ENCODE measurements at regions not wholly inside any gene's neighbourhood (a gene's known extent, or its start where the extent isn't known, plus 50 kb on each side); places are given as distances from the start of the nearest gene placed in this dataset.
"Not testable (repeated sequence)": the region's sequence is repeated elsewhere in the genome, so short reads cannot be mapped to it uniquely, and the experiment has no call there.

DNA sequence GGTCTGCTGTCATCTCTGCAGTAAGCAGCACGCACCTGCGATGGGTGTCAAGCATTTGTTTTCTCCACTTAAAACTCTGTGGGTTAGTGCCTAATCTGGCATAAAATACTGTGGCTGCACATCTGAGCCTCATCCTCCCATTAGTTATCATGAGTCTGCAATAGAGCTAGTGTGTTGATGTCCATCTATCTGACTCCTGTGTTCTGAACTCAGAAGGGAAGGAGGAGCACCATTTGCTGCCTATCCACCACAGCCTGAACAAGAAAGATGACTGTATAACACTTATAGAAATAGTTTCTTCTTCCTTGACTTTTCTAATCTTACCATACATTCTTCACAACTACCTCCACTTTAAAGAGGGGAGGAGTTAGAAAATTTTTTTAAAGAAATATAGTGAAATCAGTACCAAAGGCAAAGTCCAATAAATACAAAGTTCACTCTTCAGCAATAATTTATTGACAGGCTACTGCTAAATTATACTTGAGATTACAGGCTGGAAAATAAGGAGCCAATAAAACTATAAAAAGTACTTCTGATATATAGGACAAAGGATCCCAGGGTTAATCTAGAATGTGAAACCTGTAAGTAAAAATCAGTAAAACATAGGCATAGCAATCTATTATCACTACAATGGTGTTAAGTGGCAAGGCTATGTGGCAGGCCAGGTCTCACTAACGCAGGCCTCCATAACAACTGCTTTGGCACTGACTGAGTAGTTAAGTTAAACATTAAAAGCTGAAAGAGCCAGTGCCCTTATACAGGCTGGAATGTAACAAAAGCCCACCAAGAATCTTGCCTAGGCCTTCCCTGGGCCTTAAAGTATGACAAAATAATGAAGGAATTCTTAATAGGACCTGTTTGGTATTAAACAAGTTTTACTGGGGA is 70.2 kb downstream of the LGALS9C start:
- not testable (repeated sequence) for H3K27me3 ChIP-seq (ENCODE audit: control insufficient read depth in 1 of 2, insufficient read depth in 2 of 2, low read length in 2 of 2); H3K9ac ChIP-seq (ENCODE audit: low read depth in 1 of 2, low read length in 2 of 2); H3K9me3 ChIP-seq (ENCODE audit: control insufficient read depth in 1 of 2, low read length in 2 of 2); H3K4me1 ChIP-seq (ENCODE audit: control insufficient read depth in 1 of 2, insufficient read depth in 2 of 2, low read length in 2 of 2); H3K4me3 ChIP-seq (ENCODE audit: low read depth in 1 of 2, low read length in 2 of 2); H3K27ac ChIP-seq (ENCODE audit: low read depth, low read length); H3K36me3 ChIP-seq (ENCODE audit: control insufficient read depth in 1 of 2, insufficient read depth in 2 of 2, low read length in 2 of 2)

- H3K27me3 ChIP-seq (ENCODE audit: control insufficient read depth in 1 of 2, insufficient read depth in 2 of 2, low read length in 2 of 2); H3K27ac ChIP-seq (ENCODE audit: low read depth, low read length); H3K9ac ChIP-seq (ENCODE audit: low read depth in 1 of 2, low read length in 2 of 2); H3K36me3 ChIP-seq (ENCODE audit: control insufficient read depth in 1 of 2, insufficient read depth in 2 of 2, low read length in 2 of 2); H3K4me1 ChIP-seq (ENCODE audit: control insufficient read depth in 1 of 2, insufficient read depth in 2 of 2, low read length in 2 of 2); H3K4me3 ChIP-seq (ENCODE audit: low read depth in 1 of 2, low read length in 2 of 2); H3K9me3 ChIP-seq (ENCODE audit: control insufficient read depth in 1 of 2, low read length in 2 of 2): not testable (repeated sequence)
These were observed 80.5 kb downstream of the LGALS9C start for GRCh38 chr17:18557086-18557485.

DNA sequence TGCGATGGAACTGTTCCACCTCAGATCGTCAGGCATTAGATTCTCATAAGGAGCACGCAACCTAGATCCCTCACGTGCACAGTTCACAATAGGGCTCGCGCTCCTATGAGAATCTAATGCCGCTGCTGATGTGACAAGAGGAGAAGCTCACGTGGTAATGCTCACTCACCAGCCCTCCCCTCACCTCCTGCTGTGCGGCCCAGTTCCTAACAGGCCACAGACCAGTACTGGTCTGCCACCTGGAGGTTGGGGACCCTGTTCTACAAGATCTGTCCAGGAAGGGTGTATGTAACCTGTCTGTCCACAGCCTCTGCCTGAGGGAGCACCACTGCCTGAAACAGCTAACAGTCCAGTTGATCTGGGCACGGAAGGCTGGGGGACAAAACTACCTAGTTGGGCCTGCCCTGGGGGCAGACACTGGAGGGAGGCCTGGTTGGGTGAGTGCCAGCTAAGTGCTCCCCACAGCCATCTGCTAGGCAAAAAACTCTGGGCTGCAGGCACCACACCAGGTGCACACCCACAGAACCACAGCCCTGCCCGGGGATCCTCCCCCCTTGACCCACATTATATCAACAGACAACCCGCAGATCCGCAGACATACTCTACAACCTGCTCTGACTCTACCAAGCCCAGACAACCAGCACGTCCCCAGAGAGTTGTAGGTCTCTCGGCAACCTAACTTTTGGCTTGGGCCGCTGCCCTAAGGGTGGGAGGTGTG is 80.7 kb downstream of the TBC1D28 start:
- not testable (repeated sequence) for H3K4me3 ChIP-seq (ENCODE audit: low read depth in 1 of 2, low read length in 2 of 2); H3K4me1 ChIP-seq (ENCODE audit: control insufficient read depth in 1 of 2, insufficient read depth in 2 of 2, low read length in 2 of 2); H3K27me3 ChIP-seq (ENCODE audit: control insufficient read depth in 1 of 2, insufficient read depth in 2 of 2, low read length in 2 of 2); H3K27ac ChIP-seq (ENCODE audit: low read depth, low read length); H3K36me3 ChIP-seq (ENCODE audit: control insufficient read depth in 1 of 2, insufficient read depth in 2 of 2, low read length in 2 of 2); H3K9ac ChIP-seq (ENCODE audit: low read depth in 1 of 2, low read length in 2 of 2); H3K9me3 ChIP-seq (ENCODE audit: control insufficient read depth in 1 of 2, low read length in 2 of 2)

- H3K9me3 ChIP-seq (ENCODE audit: control insufficient read depth in 1 of 2, low read length in 2 of 2); H3K27ac ChIP-seq (ENCODE audit: low read depth, low read length); H3K27me3 ChIP-seq (ENCODE audit: control insufficient read depth in 1 of 2, insufficient read depth in 2 of 2, low read length in 2 of 2); H3K4me3 ChIP-seq (ENCODE audit: low read depth in 1 of 2, low read length in 2 of 2); H3K4me1 ChIP-seq (ENCODE audit: control insufficient read depth in 1 of 2, insufficient read depth in 2 of 2, low read length in 2 of 2); H3K36me3 ChIP-seq (ENCODE audit: control insufficient read depth in 1 of 2, insufficient read depth in 2 of 2, low read length in 2 of 2); H3K9ac ChIP-seq (ENCODE audit: low read depth in 1 of 2, low read length in 2 of 2): not testable (repeated sequence)
These were observed 80.1 kb downstream of the TBC1D28 start for GRCh38 chr17:18564099-18564448.

GRCh38 chr17:18568108-18568995 is 75.8 kb downstream of the TBC1D28 start:
- H3K27ac ChIP-seq (ENCODE audit: low read depth, low read length); H3K36me3 ChIP-seq (ENCODE audit: control insufficient read depth in 1 of 2, insufficient read depth in 2 of 2, low read length in 2 of 2); H3K9me3 ChIP-seq (ENCODE audit: control insufficient read depth in 1 of 2, low read length in 2 of 2); H3K9ac ChIP-seq (ENCODE audit: low read depth in 1 of 2, low read length in 2 of 2); H3K4me3 ChIP-seq (ENCODE audit: low read depth in 1 of 2, low read length in 2 of 2); H3K4me1 ChIP-seq (ENCODE audit: control insufficient read depth in 1 of 2, insufficient read depth in 2 of 2, low read length in 2 of 2); H3K27me3 ChIP-seq (ENCODE audit: control insufficient read depth in 1 of 2, insufficient read depth in 2 of 2, low read length in 2 of 2): not testable (repeated sequence)

- not testable (repeated sequence) for H3K4me1 ChIP-seq (ENCODE audit: control insufficient read depth in 1 of 2, insufficient read depth in 2 of 2, low read length in 2 of 2); H3K27ac ChIP-seq (ENCODE audit: low read depth, low read length); H3K36me3 ChIP-seq (ENCODE audit: control insufficient read depth in 1 of 2, insufficient read depth in 2 of 2, low read length in 2 of 2); H3K9me3 ChIP-seq (ENCODE audit: control insufficient read depth in 1 of 2, low read length in 2 of 2); H3K27me3 ChIP-seq (ENCODE audit: control insufficient read depth in 1 of 2, insufficient read depth in 2 of 2, low read length in 2 of 2); H3K9ac ChIP-seq (ENCODE audit: low read depth in 1 of 2, low read length in 2 of 2)
- H3K4me3 ChIP-seq (ENCODE audit: low read depth in 1 of 2, low read length in 2 of 2): peak overlapping the region; percentile 30 to 40
These were observed 74.7 kb downstream of the TBC1D28 start for GRCh38 chr17:18569489-18569913.

DNA sequence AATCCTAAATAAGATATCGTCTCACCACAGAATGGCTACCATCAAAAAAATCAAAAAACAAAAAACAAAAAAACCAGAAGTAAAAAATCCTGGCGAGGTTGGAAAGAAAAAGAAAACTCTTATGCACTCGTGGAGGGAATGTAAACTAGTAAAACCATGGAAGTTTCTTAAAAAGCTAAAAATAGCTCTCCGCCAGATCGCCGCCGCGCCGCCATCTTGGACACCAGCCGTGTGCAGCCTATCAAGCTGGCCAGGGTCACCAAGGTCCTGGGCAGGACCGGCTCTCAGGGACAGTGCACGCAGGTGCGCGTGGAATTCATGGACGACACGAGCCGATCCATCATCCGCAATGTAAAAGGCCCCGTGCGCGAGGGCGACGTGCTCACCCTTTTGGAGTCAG is 71.7 kb downstream of the TBC1D28 start:
- not testable (repeated sequence) for H3K9ac ChIP-seq (ENCODE audit: low read depth in 1 of 2, low read length in 2 of 2); H3K9me3 ChIP-seq (ENCODE audit: control insufficient read depth in 1 of 2, low read length in 2 of 2); H3K27ac ChIP-seq (ENCODE audit: low read depth, low read length)

DNA sequence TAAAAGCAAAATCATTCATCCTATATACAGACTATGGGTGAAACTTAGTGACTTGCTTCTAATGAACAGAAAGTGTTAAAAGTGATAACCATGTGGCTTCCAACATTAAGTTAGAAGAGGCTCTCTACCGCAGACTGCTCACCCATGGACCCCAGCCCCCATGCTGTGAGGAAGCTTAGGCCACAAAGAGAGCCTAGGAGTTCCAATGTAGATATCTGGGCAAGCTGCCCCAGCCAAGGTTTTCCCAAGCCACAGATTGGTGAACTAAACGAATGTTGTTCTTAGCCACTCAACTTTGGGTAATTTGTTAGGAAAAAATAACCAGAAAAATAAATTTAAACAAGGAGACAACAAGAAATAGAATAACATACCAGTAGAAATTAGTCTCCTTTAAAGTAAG is 70.1 kb downstream of the TBC1D28 start:
- not testable (repeated sequence) for H3K4me1 ChIP-seq (ENCODE audit: control insufficient read depth in 1 of 2, insufficient read depth in 2 of 2, low read length in 2 of 2); H3K4me3 ChIP-seq (ENCODE audit: low read depth in 1 of 2, low read length in 2 of 2); H3K27ac ChIP-seq (ENCODE audit: low read depth, low read length); H3K9ac ChIP-seq (ENCODE audit: low read depth in 1 of 2, low read length in 2 of 2); H3K9me3 ChIP-seq (ENCODE audit: control insufficient read depth in 1 of 2, low read length in 2 of 2); H3K27me3 ChIP-seq (ENCODE audit: control insufficient read depth in 1 of 2, insufficient read depth in 2 of 2, low read length in 2 of 2); H3K36me3 ChIP-seq (ENCODE audit: control insufficient read depth in 1 of 2, insufficient read depth in 2 of 2, low read length in 2 of 2)

More for the DNA sequence above, 71.7 kb downstream of the TBC1D28 start:
- H3K36me3 ChIP-seq (ENCODE audit: control insufficient read depth in 1 of 2, insufficient read depth in 2 of 2, low read length in 2 of 2); H3K4me1 ChIP-seq (ENCODE audit: control insufficient read depth in 1 of 2, insufficient read depth in 2 of 2, low read length in 2 of 2); H3K27me3 ChIP-seq (ENCODE audit: control insufficient read depth in 1 of 2, insufficient read depth in 2 of 2, low read length in 2 of 2); H3K4me3 ChIP-seq (ENCODE audit: low read depth in 1 of 2, low read length in 2 of 2): not testable (repeated sequence)

Measured in duodenal mucosa (tissue), 2 donors.